ENCODE measurements at regions not wholly inside any gene's neighbourhood (a gene's known extent, or its start where the extent isn't known, plus 50 kb on each side); places are given as distances from the start of the nearest gene placed in this dataset.

DNA sequence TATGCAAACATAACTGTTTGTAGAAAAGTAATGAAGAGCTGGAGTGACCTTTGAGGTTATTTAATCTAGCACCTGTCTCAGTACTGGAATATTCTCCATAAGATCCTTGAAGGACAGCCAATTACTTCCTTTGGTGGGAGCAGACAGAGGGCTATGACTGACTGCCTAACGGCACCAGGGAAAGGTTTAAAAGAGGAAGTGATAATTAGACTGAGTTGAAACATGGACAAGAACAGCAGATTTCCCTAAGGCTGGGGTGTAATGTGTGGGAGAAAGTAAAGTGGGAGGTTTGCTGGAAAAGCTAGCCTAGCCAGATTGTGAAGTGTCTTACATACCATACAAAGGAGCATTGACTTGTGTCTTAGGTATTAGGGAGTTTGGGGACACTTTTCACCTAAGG, 191.3 kb upstream of the PCDH9 start:
- ATAC-seq (no peak), DNase-seq (no peak)
- TF ChIP-seq, protein P1, sequence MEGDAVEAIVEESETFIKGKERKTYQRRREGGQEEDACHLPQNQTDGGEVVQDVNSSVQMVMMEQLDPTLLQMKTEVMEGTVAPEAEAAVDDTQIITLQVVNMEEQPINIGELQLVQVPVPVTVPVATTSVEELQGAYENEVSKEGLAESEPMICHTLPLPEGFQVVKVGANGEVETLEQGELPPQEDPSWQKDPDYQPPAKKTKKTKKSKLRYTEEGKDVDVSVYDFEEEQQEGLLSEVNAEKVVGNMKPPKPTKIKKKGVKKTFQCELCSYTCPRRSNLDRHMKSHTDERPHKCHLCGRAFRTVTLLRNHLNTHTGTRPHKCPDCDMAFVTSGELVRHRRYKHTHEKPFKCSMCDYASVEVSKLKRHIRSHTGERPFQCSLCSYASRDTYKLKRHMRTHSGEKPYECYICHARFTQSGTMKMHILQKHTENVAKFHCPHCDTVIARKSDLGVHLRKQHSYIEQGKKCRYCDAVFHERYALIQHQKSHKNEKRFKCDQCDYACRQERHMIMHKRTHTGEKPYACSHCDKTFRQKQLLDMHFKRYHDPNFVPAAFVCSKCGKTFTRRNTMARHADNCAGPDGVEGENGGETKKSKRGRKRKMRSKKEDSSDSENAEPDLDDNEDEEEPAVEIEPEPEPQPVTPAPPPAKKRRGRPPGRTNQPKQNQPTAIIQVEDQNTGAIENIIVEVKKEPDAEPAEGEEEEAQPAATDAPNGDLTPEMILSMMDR (IDR thresholded peaks at IDR 0.05): no peak
- H3K4me1 ChIP-seq: no peaks in the 10 kb centered on the region
- intact Hi-C loops (cut with DNase I): no loop called here
- H3K4me3 ChIP-seq: no peak overlapping the region
- no peaks in the 10 kb centered on the region for H3K36me3 ChIP-seq
- no peak overlapping the region for H3K27ac ChIP-seq
- no peaks in the 10 kb centered on the region for H3K27me3 ChIP-seq (ENCODE audit: low read depth)
- H3K9me3 ChIP-seq: no peaks in the 10 kb centered on the region

DNA sequence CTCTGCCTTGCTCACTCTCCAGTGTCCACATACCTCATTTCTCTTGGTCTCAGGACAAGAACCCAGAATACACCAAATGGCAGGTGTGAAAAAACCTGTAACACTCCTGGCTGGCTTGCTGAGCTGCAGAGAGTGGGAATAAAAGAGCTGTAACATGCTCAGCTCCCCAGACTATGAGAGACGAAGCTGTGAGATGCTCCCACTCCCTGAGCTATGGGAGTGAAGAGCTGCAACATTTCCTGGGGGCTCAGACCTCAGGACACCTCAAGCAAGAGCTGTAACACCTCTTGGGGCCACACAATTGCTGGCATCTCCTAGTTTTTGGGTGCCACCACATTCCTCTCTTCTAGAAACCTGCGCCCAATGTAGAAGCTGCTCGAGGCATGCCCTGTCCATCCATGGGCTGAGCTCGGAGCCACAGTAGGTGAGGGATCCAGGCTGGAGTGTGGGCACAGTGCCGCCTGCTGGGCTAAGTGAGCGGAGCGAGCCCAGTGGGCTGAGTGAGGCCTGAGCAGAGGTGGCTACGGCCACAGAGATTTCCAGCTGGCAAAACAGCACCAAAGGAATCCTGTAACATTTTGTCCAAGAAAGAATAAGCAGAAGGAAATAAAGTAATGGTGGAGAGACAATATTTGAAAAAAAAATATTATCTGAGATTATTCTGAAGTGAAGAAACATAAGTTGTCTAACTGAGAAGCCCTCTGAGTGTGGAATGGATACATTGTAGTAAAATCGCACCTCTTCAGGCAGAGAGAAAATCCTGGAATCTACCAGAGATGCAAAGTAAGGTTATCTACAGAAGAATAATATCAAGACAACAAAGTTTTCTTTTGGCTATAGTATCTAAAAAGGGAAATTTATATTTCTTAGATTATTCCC, 186.2 kb upstream of the PCDH9 start:
- Histone ChIP-seq H3K27me3 (ENCODE audit: low read depth) (no peaks in the 10 kb centered on the region), H3K9me3 (no peaks in the 10 kb centered on the region), H3K4me1 (no peaks in the 10 kb centered on the region), H3K4me3 (no peak overlapping the region), H3K27ac (no peak overlapping the region), H3K36me3 (no peaks in the 10 kb centered on the region)
- intact Hi-C loops (cut with DNase I): no loop called here
- DNase-seq: peak; percentile 54
- peak; percentile 81 to 86 for ATAC-seq
- TF ChIP-seq, protein P1 (IDR thresholded peaks at IDR 0.05): peak; percentile 50

DNA sequence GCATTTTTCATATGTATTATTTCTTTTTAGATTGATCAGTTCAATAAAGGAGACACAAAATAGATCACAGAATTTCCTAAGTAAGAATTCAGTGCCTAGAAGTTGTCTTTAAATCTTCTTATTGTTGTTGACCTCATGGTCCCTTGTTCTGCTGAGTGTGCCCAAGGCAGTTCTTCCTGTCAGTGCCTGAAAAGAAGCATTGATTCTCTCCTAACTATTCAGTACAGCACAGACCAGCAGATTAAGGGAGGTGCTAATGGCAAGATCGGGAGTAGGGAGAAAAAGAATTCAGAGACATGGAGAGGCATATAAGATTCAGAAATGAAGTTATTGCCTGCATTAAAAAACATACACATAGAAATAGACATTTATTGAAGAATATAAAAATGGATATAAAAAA, 180.5 kb upstream of the PCDH9 start:
- Histone ChIP-seq H3K27me3 (ENCODE audit: low read depth) (no peaks in the 10 kb centered on the region), H3K27ac (no peak overlapping the region), H3K4me1 (no peaks in the 10 kb centered on the region), H3K9me3 (no peaks in the 10 kb centered on the region), H3K36me3 (no peaks in the 10 kb centered on the region), H3K4me3 (no peak overlapping the region)
- TF ChIP-seq, protein P1 (IDR thresholded peaks at IDR 0.05): no peak
- DNase-seq: no peak
- intact Hi-C loops (cut with DNase I): no loop called here
- no peak for ATAC-seq

DNA sequence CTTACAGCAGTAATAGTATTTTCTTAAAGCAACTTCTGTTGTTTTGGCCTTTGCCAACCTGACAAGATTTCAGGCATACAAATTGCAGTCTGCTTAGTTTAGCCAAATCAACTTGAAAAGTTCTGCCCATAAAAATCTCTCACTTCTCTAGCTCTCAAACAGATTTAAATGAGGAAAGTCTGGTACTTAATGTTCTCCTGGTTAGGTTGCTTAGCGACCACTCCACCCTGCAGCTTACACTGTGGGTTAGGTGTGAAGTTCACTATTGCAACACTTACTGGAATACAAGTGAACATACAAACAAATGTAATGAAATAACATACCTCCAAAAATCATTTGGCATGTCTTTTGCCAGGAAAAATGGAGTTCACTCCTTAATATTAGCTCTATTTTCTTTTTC, 178.7 kb upstream of the PCDH9 start:
- DNase-seq (peak; percentile 45), ATAC-seq (peak; percentile 86 to 95)
- H3K36me3 ChIP-seq: no peaks in the 10 kb centered on the region
- H3K4me3 ChIP-seq: no peak overlapping the region
- H3K9me3 ChIP-seq: no peaks in the 10 kb centered on the region
- intact Hi-C loops (cut with DNase I): no loop called here
- TF ChIP-seq, protein P1 (IDR thresholded peaks at IDR 0.05): no peak
- H3K4me1 ChIP-seq: no peaks in the 10 kb centered on the region
- no peaks in the 10 kb centered on the region for H3K27me3 ChIP-seq (ENCODE audit: low read depth)
- H3K27ac ChIP-seq: no peak overlapping the region

DNA sequence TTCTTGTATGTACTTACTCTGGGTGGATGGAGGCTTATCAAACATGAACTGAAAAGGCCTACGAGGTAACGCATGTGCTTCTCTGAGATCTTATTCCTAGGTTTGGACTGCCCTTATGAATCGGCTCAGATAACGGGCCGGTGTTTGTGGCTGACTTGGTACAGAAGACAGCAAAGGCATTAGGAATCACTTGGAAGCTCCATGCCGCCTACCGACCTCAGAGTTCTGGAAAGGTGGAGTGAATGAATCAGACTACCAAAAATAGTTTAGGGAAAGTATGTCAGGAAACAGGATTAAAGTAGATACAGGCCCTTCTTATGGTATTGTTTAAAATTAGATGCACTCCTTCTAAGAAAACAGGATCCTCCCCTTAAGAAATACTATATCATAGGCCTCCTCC, 172.4 kb upstream of the PCDH9 start:
- Histone ChIP-seq H3K4me3 (no peak overlapping the region), H3K4me1 (no peaks in the 10 kb centered on the region), H3K27me3 (ENCODE audit: low read depth) (no peaks in the 10 kb centered on the region), H3K27ac (no peak overlapping the region), H3K9me3 (no peaks in the 10 kb centered on the region), H3K36me3 (no peaks in the 10 kb centered on the region)
- ATAC-seq (no peak), DNase-seq (no peak)
- intact Hi-C loops (cut with DNase I): no loop called here
- TF ChIP-seq, protein P1 (IDR thresholded peaks at IDR 0.05): no peak

Data from lower lobe of right lung (tissue), 2 donors.